HCT116 (cell line): ENCODE measurements at regions not wholly inside any gene's neighbourhood (a gene's known extent, or its start where the extent isn't known, plus 50 kb on each side); places are given as distances from the start of the nearest gene placed in this dataset.

Experiments used
- ATAC-seq: fragments of 200-7000 bp; cut with Tn5 transposase; 2 replicates; pipeline ENCODE4 v1.9.1; 2020; ENCODE audit warnings: mild to moderate bottlenecking, moderate library complexity
- BruUV-seq: library from RNA; stranded (reverse); fragments of 400-500 nt; replicated peaks from 2 replicates; lab custom pipeline; 2021; lab: Mats Ljungman, UMichigan
- CTCF ChIA-PET: fragments of 300-600 bp; sonication (Branson Sonifier 250); formaldehyde crosslinking; loops from one replicate; lab custom pipeline; 2021; ENCODE audit warnings: antibody characterized with exemption; lab: Charles Lee
- POLR2A ChIA-PET: fragments of 300-600, 350-600 bp; sonication (Branson Sonifier 250); formaldehyde crosslinking; loops from one replicate; lab custom pipeline; 2021; ENCODE audit warnings: antibody characterized with exemption; lab: Charles Lee
- RAD21 ChIA-PET, 2 experiments: fragments of 300-600 bp; sonication (Branson Sonifier 250); formaldehyde crosslinking; loops; one replicate each; lab custom pipeline; 2023; ENCODE audit warnings: low total read pairs in 2 of 2; ENCODE audit not compliant: uncharacterized antibody in 2 of 2, unreplicated experiment in 2 of 2, low non-redundant PET in 1 of 2; lab: Charles Lee
- DNase-seq: peaks from one replicate; pipeline ENCODE4 v3.0.0-alpha.2; 2010; ENCODE audit warnings: low read depth, low spot score
- H2AFZ ChIP-seq: fragments of 200-600 bp; shearing (Covaris generic), sonication (generic); 2 replicates; pipeline ENCODE4 v1.6.1; 2017; ENCODE audit warnings: low read depth, mixed run types, mixed read lengths, antibody characterized with exemption, low read length; ENCODE audit not compliant: poor library complexity, severe bottlenecking
- H3K27ac ChIP-seq: 2 replicates; pipeline ENCODE4 v1.5.1; 2012; ENCODE audit warnings: low read depth, low read length
- H3K27me3 ChIP-seq: fragments of 200-600 bp; sonication (generic); 2 replicates; pipeline ENCODE4 v1.6.1; 2016; ENCODE audit warnings: mixed run types, low read length, mixed read lengths; ENCODE audit not compliant: insufficient read depth
- H3K36me3 ChIP-seq, 2 experiments: fragments of 200-500 bp in 1 of 2; fragments of 200-600 bp in 1 of 2; sonication (Bioruptor generic) in 1 of 2; sonication (generic) in 1 of 2; 2 replicates each; pipeline versions ENCODE4 v1.5.1 to v1.6.1; 2014 to 2016; ENCODE audit warnings: low read length in 2 of 2, inconsistent platforms in 1 of 2, mixed read lengths in 1 of 2, mixed run types in 1 of 2; ENCODE audit not compliant: insufficient read depth in 2 of 2, control insufficient read depth in 1 of 2
- H3K4me1 ChIP-seq, 2 experiments: fragments of 200-600 bp in 1 of 2; sonication (generic) in 1 of 2; 2 replicates each; pipeline versions ENCODE4 v1.5.1 to v1.6.1; 2012 to 2017; ENCODE audit warnings: low read length in 2 of 2, inconsistent platforms in 1 of 2, mild to moderate bottlenecking in 1 of 2, mixed read lengths in 1 of 2, mixed run types in 1 of 2, moderate library complexity in 1 of 2; ENCODE audit not compliant: insufficient read depth in 2 of 2, control insufficient read depth in 1 of 2
- H3K4me2 ChIP-seq: fragments of 200-600 bp; sonication (generic); 2 replicates; pipeline ENCODE4 v1.6.1; 2017; ENCODE audit warnings: mixed run types, low read length, mixed read lengths
- H3K4me3 ChIP-seq, 2 experiments: fragments of 200-600 bp in 1 of 2; sonication (generic) in 1 of 2; replicated peaks in 1 of 2; 2 replicates each; pipeline ENCODE4 v1.5.1; 2011 to 2016; ENCODE audit warnings: low read length in 2 of 2, control low read depth in 1 of 2, low read depth in 1 of 2, mild to moderate bottlenecking in 1 of 2, mixed read lengths in 1 of 2, mixed run types in 1 of 2
- H3K79me2 ChIP-seq: fragments of 200-600 bp; sonication (generic); 2 replicates; pipeline ENCODE4 v1.6.1; 2017; ENCODE audit warnings: mild to moderate bottlenecking, mixed run types, low read length, moderate library complexity, mixed read lengths; ENCODE audit not compliant: insufficient read depth
- H3K9ac ChIP-seq: fragments of 200-600 bp; sonication (generic); 2 replicates; pipeline ENCODE4 v1.6.1; 2016; ENCODE audit warnings: low read length, mixed read lengths
- H3K9me2 ChIP-seq: fragments of 200-600 bp; sonication (generic), shearing (Covaris generic); 2 replicates; pipeline ENCODE4 v1.6.1; 2017; ENCODE audit warnings: mixed run types, mild to moderate bottlenecking, moderate library complexity; ENCODE audit not compliant: insufficient read depth
- H3K9me3 ChIP-seq, 2 experiments: fragments of 200-500 bp in 1 of 2; fragments of 200-600 bp in 1 of 2; sonication (Bioruptor generic) in 1 of 2; sonication (generic) in 1 of 2; 2 replicates each; pipeline ENCODE4 v1.6.1; 2014 to 2017; ENCODE audit warnings: low read length in 2 of 2, mixed read lengths in 2 of 2, inconsistent platforms in 1 of 2, low read depth in 1 of 2, mild to moderate bottlenecking in 1 of 2, mixed run types in 1 of 2, moderate library complexity in 1 of 2; ENCODE audit not compliant: control insufficient read depth in 1 of 2, insufficient read depth in 1 of 2
- H4K20me1 ChIP-seq: fragments of 200-600 bp; sonication (generic), shearing (Covaris generic); 2 replicates; pipeline ENCODE4 v1.6.1; 2017; ENCODE audit warnings: mixed run types, mild to moderate bottlenecking, moderate library complexity; ENCODE audit not compliant: insufficient read depth
- ATF3 ChIP-seq: IDR thresholded peaks from 2 replicates; pipeline ENCODE4 v1.6.1; 2012
- CBX3 ChIP-seq: IDR thresholded peaks from 2 replicates; pipeline ENCODE4 v1.6.1; 2012; ENCODE audit warnings: low read depth
- FOSL1 ChIP-seq: IDR thresholded peaks from 2 replicates; pipeline ENCODE4 v1.6.1; 2012; ENCODE audit warnings: low read depth
- JUND ChIP-seq: IDR thresholded peaks from 2 replicates; pipeline ENCODE4 v1.6.1; 2012
- MAX ChIP-seq: IDR thresholded peaks from 2 replicates; pipeline ENCODE4 v1.6.1; 2012
- POLR2AphosphoS5 ChIP-seq: IDR thresholded peaks from 2 replicates; pipeline ENCODE4 v1.6.1; 2011; ENCODE audit warnings: mild to moderate bottlenecking, low read depth, low read length, moderate library complexity
- SP1 ChIP-seq: IDR thresholded peaks from 2 replicates; pipeline ENCODE4 v1.6.1; 2012; ENCODE audit warnings: low read depth
- ZNF274 ChIP-seq: fragments of 200-500 bp; sonication (Bioruptor generic); IDR thresholded peaks from 2 replicates; pipeline ENCODE4 v1.6.1; 2014; ENCODE audit warnings: mild to moderate bottlenecking, low read depth, low read length, inconsistent platforms
- intact Hi-C: fragments of 100-400 bp; cut with micrococcal nuclease; formaldehyde crosslinking; loops from 2 replicates; pipeline ENCODE4 v1.10.0; 2022
- TF ChIP-seq, protein P1 (sequence below): IDR thresholded peaks from 2 replicates; pipeline ENCODE4 v1.6.1; 2011; ENCODE audit warnings: mild to moderate bottlenecking, low read length, moderate library complexity; ENCODE audit not compliant: insufficient replicate concordance; ENCODE audit errors: extremely low read depth
- TF ChIP-seq, protein P2 (sequence below), 3 experiments: fragments of 200-600 bp in 1 of 3; sonication (generic) in 1 of 3; IDR thresholded peaks in 2 of 3; conservative IDR thresholded peaks in 1 of 3; 2 replicates each; pipeline ENCODE4 v1.5.1; 2012 to 2017; ENCODE audit warnings: low read depth in 2 of 3, low read length in 2 of 3, antibody characterized with exemption in 1 of 3, borderline replicate concordance in 1 of 3, control low read depth in 1 of 3, mild to moderate bottlenecking in 1 of 3, mixed read lengths in 1 of 3, mixed run types in 1 of 3, moderate library complexity in 1 of 3; ENCODE audit not compliant: insufficient read depth in 1 of 3

DNA sequence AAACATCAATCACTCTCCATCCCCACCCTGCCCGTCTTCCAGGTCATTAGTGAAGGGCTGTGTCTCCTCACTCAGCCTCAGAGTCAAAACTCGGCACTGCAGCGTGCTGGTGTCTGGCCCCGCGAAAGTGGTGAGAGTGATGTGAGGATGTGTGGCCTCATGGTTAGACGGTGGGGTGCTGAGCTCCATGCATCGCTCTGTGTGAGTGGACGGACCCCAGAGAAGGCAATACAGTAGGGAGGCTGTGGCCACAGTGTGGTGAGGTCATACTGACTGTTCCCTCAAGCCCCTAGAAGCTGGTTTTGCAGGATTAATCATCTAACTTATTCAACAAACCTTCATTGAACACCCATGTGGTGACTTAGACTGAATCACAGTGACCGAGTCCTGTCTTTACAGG is 329.9 kb upstream of the AJAP1 start:
- Histone ChIP-seq H4K20me1 (no peaks in the 10 kb centered on the region), H3K27ac (no peak overlapping the region)
- TF ChIP-seq, protein P1, sequence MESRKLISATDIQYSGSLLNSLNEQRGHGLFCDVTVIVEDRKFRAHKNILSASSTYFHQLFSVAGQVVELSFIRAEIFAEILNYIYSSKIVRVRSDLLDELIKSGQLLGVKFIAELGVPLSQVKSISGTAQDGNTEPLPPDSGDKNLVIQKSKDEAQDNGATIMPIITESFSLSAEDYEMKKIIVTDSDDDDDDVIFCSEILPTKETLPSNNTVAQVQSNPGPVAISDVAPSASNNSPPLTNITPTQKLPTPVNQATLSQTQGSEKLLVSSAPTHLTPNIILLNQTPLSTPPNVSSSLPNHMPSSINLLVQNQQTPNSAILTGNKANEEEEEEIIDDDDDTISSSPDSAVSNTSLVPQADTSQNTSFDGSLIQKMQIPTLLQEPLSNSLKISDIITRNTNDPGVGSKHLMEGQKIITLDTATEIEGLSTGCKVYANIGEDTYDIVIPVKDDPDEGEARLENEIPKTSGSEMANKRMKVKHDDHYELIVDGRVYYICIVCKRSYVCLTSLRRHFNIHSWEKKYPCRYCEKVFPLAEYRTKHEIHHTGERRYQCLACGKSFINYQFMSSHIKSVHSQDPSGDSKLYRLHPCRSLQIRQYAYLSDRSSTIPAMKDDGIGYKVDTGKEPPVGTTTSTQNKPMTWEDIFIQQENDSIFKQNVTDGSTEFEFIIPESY, result no peak
- TF ChIP-seq ZNF274, result no peak
- TF ChIP-seq CBX3, result no peak
- no peak for TF ChIP-seq JUND
- TF ChIP-seq, protein P2, sequence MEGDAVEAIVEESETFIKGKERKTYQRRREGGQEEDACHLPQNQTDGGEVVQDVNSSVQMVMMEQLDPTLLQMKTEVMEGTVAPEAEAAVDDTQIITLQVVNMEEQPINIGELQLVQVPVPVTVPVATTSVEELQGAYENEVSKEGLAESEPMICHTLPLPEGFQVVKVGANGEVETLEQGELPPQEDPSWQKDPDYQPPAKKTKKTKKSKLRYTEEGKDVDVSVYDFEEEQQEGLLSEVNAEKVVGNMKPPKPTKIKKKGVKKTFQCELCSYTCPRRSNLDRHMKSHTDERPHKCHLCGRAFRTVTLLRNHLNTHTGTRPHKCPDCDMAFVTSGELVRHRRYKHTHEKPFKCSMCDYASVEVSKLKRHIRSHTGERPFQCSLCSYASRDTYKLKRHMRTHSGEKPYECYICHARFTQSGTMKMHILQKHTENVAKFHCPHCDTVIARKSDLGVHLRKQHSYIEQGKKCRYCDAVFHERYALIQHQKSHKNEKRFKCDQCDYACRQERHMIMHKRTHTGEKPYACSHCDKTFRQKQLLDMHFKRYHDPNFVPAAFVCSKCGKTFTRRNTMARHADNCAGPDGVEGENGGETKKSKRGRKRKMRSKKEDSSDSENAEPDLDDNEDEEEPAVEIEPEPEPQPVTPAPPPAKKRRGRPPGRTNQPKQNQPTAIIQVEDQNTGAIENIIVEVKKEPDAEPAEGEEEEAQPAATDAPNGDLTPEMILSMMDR (IDR thresholded peaks at IDR 0.05 in 2 of 3, conservative IDR thresholded peaks at IDR 0.05 in 1 of 3; ENCODE audit: borderline replicate concordance in 1 of 3, insufficient read depth in 1 of 3, low read depth in 2 of 3, low read length in 2 of 3), result no peak
- TF ChIP-seq FOSL1, result no peak
- TF ChIP-seq ATF3, result no peak
- no peak for TF ChIP-seq POLR2AphosphoS5
- TF ChIP-seq MAX, result no peak
- TF ChIP-seq SP1, result no peak
- TF ChIP-seq, all 23 proteins: peak for 0
- H3K4me2 ChIP-seq, result no peak overlapping the region
- intact Hi-C loops, result no loop called here
- H3K9me2 ChIP-seq, result no peaks in the 10 kb centered on the region
- BruUV-seq, result no TSS peak
- no peak for DNase-seq
- H3K4me3 ChIP-seq, result no peak overlapping the region
- no peaks in the 10 kb centered on the region for H3K9me3 ChIP-seq
- H3K79me2 ChIP-seq, result no peaks in the 10 kb centered on the region
- POLR2A ChIA-PET, result no interaction called here
- no peak overlapping the region for H3K9ac ChIP-seq
- H3K4me1 ChIP-seq, result no peaks in the 10 kb centered on the region
- H3K27me3 ChIP-seq, result no peaks in the 10 kb centered on the region
- no peak overlapping the region for H2AFZ ChIP-seq
- CTCF ChIA-PET, result no interaction called here
- RAD21 ChIA-PET, result no interaction called here
- ATAC-seq, result no peak
- no peaks in the 10 kb centered on the region for H3K36me3 ChIP-seq
